Spleen (tissue), 7 donors: ENCODE measurements at regions not wholly inside any gene's neighbourhood (a gene's known extent, or its start where the extent isn't known, plus 50 kb on each side); places are given as distances from the start of the nearest gene placed in this dataset.

Experiments used
- POLR2A ChIP-seq, 3 donors: fragments of 450-650 bp; IDR thresholded peaks; one replicate each; pipeline ENCODE4 v1.5.1; 2017; ENCODE audit warnings: antibody characterized with exemption in 3 of 3, mild to moderate bottlenecking in 1 of 3
- TF ChIP-seq, protein P1 (sequence below), 11 experiments: fragments of 200-600 bp in 7 of 11; fragments of 450-650 bp in 4 of 11; sonication (generic) in 4 of 11; IDR thresholded peaks in 8 of 11; conservative IDR thresholded peaks in 3 of 11; 1 replicate in 7 of 11; 2 replicates in 4 of 11; pipeline versions ENCODE4 v1.4.0 to v1.8.0; 2016 to 2021; ENCODE audit warnings: antibody characterized with exemption in 11 of 11, inconsistent platforms in 4 of 11, mild to moderate bottlenecking in 1 of 11
- donor health status: DM: no; HTN: no; CAD: no; lungs with moderate emphysema.
- donor health status: DM: no; HTN: no; CAD: no.
- donor health status: DM: no; HTN: no; CAD: no.

DNA sequence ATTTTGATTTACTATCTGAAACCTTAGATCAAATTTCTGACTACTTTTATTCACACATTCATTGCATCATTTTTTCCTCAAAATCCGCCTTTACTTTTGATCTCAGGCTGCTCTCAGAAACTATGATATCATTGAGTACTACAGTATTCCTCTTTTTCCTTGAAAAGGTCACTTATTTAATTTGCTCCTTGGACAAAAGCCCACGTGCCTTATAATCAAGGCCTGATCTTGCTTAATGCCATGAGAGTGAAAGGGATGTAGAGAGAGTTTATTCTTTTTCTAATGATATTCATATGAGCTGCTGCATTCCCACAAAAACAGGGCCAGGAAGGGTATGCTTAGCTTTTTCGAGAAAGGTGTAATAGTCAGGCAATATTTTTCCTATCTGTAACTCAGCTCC lies 327.0 kb downstream of the ETS1 start:
- TF ChIP-seq, protein P1, sequence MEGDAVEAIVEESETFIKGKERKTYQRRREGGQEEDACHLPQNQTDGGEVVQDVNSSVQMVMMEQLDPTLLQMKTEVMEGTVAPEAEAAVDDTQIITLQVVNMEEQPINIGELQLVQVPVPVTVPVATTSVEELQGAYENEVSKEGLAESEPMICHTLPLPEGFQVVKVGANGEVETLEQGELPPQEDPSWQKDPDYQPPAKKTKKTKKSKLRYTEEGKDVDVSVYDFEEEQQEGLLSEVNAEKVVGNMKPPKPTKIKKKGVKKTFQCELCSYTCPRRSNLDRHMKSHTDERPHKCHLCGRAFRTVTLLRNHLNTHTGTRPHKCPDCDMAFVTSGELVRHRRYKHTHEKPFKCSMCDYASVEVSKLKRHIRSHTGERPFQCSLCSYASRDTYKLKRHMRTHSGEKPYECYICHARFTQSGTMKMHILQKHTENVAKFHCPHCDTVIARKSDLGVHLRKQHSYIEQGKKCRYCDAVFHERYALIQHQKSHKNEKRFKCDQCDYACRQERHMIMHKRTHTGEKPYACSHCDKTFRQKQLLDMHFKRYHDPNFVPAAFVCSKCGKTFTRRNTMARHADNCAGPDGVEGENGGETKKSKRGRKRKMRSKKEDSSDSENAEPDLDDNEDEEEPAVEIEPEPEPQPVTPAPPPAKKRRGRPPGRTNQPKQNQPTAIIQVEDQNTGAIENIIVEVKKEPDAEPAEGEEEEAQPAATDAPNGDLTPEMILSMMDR (IDR thresholded peaks at IDR 0.05 in 8 of 11, conservative IDR thresholded peaks at IDR 0.05 in 3 of 11): no peak
- TF ChIP-seq POLR2A (IDR thresholded peaks at IDR 0.05): no peak
